ENCODE measurements at regions not wholly inside any gene's neighbourhood (a gene's known extent, or its start where the extent isn't known, plus 50 kb on each side); places are given as distances from the start of the nearest gene placed in this dataset.

- TF ChIP-seq, protein P1, sequence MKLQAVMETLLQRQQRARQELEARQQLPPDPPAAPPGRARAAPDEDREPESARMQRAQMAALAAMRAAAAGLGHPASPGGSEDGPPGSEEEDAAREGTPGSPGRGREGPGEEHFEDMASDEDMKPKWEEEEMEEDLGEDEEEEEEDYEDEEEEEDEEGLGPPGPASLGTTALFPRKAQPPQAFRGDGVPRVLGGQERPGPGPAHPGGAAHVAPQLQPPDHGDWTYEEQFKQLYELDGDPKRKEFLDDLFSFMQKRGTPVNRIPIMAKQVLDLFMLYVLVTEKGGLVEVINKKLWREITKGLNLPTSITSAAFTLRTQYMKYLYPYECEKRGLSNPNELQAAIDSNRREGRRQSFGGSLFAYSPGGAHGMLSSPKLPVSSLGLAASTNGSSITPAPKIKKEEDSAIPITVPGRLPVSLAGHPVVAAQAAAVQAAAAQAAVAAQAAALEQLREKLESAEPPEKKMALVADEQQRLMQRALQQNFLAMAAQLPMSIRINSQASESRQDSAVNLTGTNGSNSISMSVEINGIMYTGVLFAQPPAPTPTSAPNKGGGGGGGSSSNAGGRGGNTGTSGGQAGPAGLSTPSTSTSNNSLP (IDR thresholded peaks at IDR 0.05; ENCODE audit: borderline replicate concordance, low read depth, low read length), result no peak
- TF ChIP-seq SMARCE1 (IDR thresholded peaks at IDR 0.05) (no peak), KLF10 (CRISPR knock-in tag; IDR thresholded peaks at IDR 0.05) (no peak), ZNF785 (CRISPR knock-in tag; IDR thresholded peaks at IDR 0.05) (no peak)
- TF ChIP-seq, protein P2, sequence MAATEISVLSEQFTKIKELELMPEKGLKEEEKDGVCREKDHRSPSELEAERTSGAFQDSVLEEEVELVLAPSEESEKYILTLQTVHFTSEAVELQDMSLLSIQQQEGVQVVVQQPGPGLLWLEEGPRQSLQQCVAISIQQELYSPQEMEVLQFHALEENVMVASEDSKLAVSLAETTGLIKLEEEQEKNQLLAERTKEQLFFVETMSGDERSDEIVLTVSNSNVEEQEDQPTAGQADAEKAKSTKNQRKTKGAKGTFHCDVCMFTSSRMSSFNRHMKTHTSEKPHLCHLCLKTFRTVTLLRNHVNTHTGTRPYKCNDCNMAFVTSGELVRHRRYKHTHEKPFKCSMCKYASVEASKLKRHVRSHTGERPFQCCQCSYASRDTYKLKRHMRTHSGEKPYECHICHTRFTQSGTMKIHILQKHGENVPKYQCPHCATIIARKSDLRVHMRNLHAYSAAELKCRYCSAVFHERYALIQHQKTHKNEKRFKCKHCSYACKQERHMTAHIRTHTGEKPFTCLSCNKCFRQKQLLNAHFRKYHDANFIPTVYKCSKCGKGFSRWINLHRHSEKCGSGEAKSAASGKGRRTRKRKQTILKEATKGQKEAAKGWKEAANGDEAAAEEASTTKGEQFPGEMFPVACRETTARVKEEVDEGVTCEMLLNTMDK (IDR thresholded peaks at IDR 0.05; ENCODE audit: borderline replicate concordance, insufficient read depth, low read depth, low read length, poor library complexity, severe bottlenecking), result no peak
Measured at GRCh38 chr9:73011956-73012355, 59.1 kb upstream of the ALDH1A1 start (continued).

- 43% methylated on average over 2 of the region's 2 CpGs for WGBS (ENCODE audit: insufficient coverage, low coverage, missing lambda C conversion rate)
- POLR2A ChIA-PET, result no interaction called here
Measured at GRCh38 chr9:73011181-73011750, 58.4 kb upstream of the ALDH1A1 start.

More at GRCh38 chr9:73011181-73011750, 58.4 kb upstream of the ALDH1A1 start:
- Histone ChIP-seq H3K27me3 (ENCODE audit: control insufficient read depth in 2 of 2, insufficient read depth in 2 of 2, low read length in 2 of 2) (no peaks in the 10 kb centered on the region), H3K9me3 (replicated peaks; ENCODE audit: control insufficient read depth, insufficient read depth, low read depth, low read length) (no peaks in the 10 kb centered on the region), H3K4me3 (no peak overlapping the region), H3K9ac (ENCODE audit: insufficient read depth in 1 of 2, low read depth in 2 of 2, low read length in 2 of 2) (no peak overlapping the region), H3K36me3 (ENCODE audit: control insufficient read depth, insufficient read depth, low read length) (no peaks in the 10 kb centered on the region), H3K4me2 (ENCODE audit: insufficient read depth, low read length) (no peak overlapping the region), H3K9me1 (ENCODE audit: control insufficient read depth, insufficient read depth, low read length) (no peaks in the 10 kb centered on the region), H4K20me1 (replicated peaks; ENCODE audit: control insufficient read depth, insufficient read depth, low read length) (no peaks in the 10 kb centered on the region), H3K27ac (ENCODE audit: extremely low read depth, low read depth, low read length) (no peak overlapping the region), H3K79me2 (ENCODE audit: control insufficient read depth, insufficient read depth, low read length) (no peaks in the 10 kb centered on the region), H3K4me1 (replicated peaks in 1 of 2; ENCODE audit: control insufficient read depth in 2 of 2, insufficient read depth in 2 of 2, low read length in 2 of 2) (peaks cover 0 to 12% of the 10 kb centered on the region in 2 experiments; a peak in 2 of 5 replicates), H2AFZ (ENCODE audit: low read depth, low read length) (peak overlapping the region; percentile 21; the same call in 1 of the 2 replicates)
- TF ChIP-seq ZNF124 (CRISPR knock-in tag; IDR thresholded peaks at IDR 0.05) (no peak), RFX1 (IDR thresholded peaks at IDR 0.05) (peak; percentile 49)
- intact Hi-C loops (cut with micrococcal nuclease) (loop anchor here (2.0 kb wide), 1 partner anchor 14 kb away; no protein-coding TSS in a partner anchor), in situ Hi-C loops (cut with MboI) (no loop called here)
- no TSS peak for BruUV-seq (replicated peaks)
- DNase-seq (ENCODE audit: extremely low read depth in 1 of 4, low spot score in 3 of 4) (no peak), FAIRE-seq (no peak), ATAC-seq (no peak)
- CTCF ChIA-PET (ENCODE audit: low intra/inter-chr PET ratio), result interaction anchor here (0.6 kb wide), 1 partner anchor 47 kb away, joined by 3 read pairs; no protein-coding TSS in a partner anchor
